ENCODE measurements at regions not wholly inside any gene's neighbourhood (a gene's known extent, or its start where the extent isn't known, plus 50 kb on each side); places are given as distances from the start of the nearest gene placed in this dataset.

GRCh38 chr15:92745845-92746271 lies 90.3 kb upstream of the FAM174B start:
- H3K4me1 ChIP-seq (ENCODE audit: insufficient read depth, low read length, poor library complexity, severe bottlenecking) = no peaks in the 10 kb centered on the region
- H4K20me1 ChIP-seq (ENCODE audit: insufficient read depth, low read length, poor library complexity, severe bottlenecking) = no peaks in the 10 kb centered on the region
- H2AFZ ChIP-seq (ENCODE audit: low read length) = no peak overlapping the region
- no peak overlapping the region for H3K9ac ChIP-seq (ENCODE audit: low read depth, low read length, poor library complexity, severe bottlenecking)
- H3K27me3 ChIP-seq (ENCODE audit: insufficient read depth, low read length, poor library complexity, severe bottlenecking) = no peaks in the 10 kb centered on the region
- no peak overlapping the region for H3K4me2 ChIP-seq (ENCODE audit: low read depth, low read length, poor library complexity, severe bottlenecking)
- H3F3A ChIP-seq (ENCODE audit: low read depth) = no peaks in the 10 kb centered on the region
- no peaks in the 10 kb centered on the region for H3K9me2 ChIP-seq (replicated peaks; ENCODE audit: low read depth, low read length)
- H3K36me3 ChIP-seq (ENCODE audit: insufficient read depth, low read length) = no peaks in the 10 kb centered on the region
- no peaks in the 10 kb centered on the region for H3K9me3 ChIP-seq (ENCODE audit: insufficient read depth, low read depth, low read length)
- no peaks in the 10 kb centered on the region for H3K79me2 ChIP-seq (ENCODE audit: insufficient read depth, low read length)
- H3K4me3 ChIP-seq (ENCODE audit: low read length, poor library complexity, severe bottlenecking) = no peak overlapping the region
- TF ChIP-seq EZH2phosphoT487 (IDR thresholded peaks at IDR 0.05; ENCODE audit: borderline replicate concordance) = no peak

GRCh38 chr15:92747047-92747446 lies 91.5 kb upstream of the FAM174B start:
- H3K79me2 ChIP-seq (ENCODE audit: insufficient read depth, low read length) = no peaks in the 10 kb centered on the region
- no peak for TF ChIP-seq CTCF (conservative IDR thresholded peaks at IDR 0.05; ENCODE audit: low read length)
- TF ChIP-seq EZH2phosphoT487 (IDR thresholded peaks at IDR 0.05; ENCODE audit: borderline replicate concordance) = no peak
- no peaks in the 10 kb centered on the region for H3K36me3 ChIP-seq (ENCODE audit: insufficient read depth, low read length)

GRCh38 chr15:92749216-92749615 lies 93.6 kb upstream of the FAM174B start:
- Histone ChIP-seq H3K9me2 (replicated peaks; ENCODE audit: low read depth, low read length) (no peaks in the 10 kb centered on the region), H3K9ac (ENCODE audit: low read depth, low read length, poor library complexity, severe bottlenecking) (no peak overlapping the region), H3K9me3 (ENCODE audit: insufficient read depth, low read depth, low read length) (no peaks in the 10 kb centered on the region), H3K79me2 (ENCODE audit: insufficient read depth, low read length) (no peaks in the 10 kb centered on the region), H4K20me1 (ENCODE audit: insufficient read depth, low read length, poor library complexity, severe bottlenecking) (no peaks in the 10 kb centered on the region), H3K4me3 (ENCODE audit: low read length, poor library complexity, severe bottlenecking) (no peak overlapping the region), H3F3A (ENCODE audit: low read depth) (no peaks in the 10 kb centered on the region), H3K4me2 (ENCODE audit: low read depth, low read length, poor library complexity, severe bottlenecking) (no peak overlapping the region), H3K4me1 (ENCODE audit: insufficient read depth, low read length, poor library complexity, severe bottlenecking) (no peaks in the 10 kb centered on the region), H2AFZ (ENCODE audit: low read length) (no peak overlapping the region), H3K36me3 (ENCODE audit: insufficient read depth, low read length) (no peaks in the 10 kb centered on the region), H3K27me3 (ENCODE audit: insufficient read depth, low read length, poor library complexity, severe bottlenecking) (no peaks in the 10 kb centered on the region)
- no peak for TF ChIP-seq EZH2phosphoT487 (IDR thresholded peaks at IDR 0.05; ENCODE audit: borderline replicate concordance)
- no peak for TF ChIP-seq CTCF (conservative IDR thresholded peaks at IDR 0.05; ENCODE audit: low read length)

More at GRCh38 chr15:92747047-92747446, 91.5 kb upstream of the FAM174B start:
- H3K4me3 ChIP-seq (ENCODE audit: low read length, poor library complexity, severe bottlenecking) = no peak overlapping the region
- H3K4me2 ChIP-seq (ENCODE audit: low read depth, low read length, poor library complexity, severe bottlenecking) = no peak overlapping the region
- H4K20me1 ChIP-seq (ENCODE audit: insufficient read depth, low read length, poor library complexity, severe bottlenecking) = no peaks in the 10 kb centered on the region
- H3K9me2 ChIP-seq (replicated peaks; ENCODE audit: low read depth, low read length) = no peaks in the 10 kb centered on the region
- H3K27me3 ChIP-seq (ENCODE audit: insufficient read depth, low read length, poor library complexity, severe bottlenecking) = no peaks in the 10 kb centered on the region
- no peak overlapping the region for H2AFZ ChIP-seq (ENCODE audit: low read length)
- H3K9ac ChIP-seq (ENCODE audit: low read depth, low read length, poor library complexity, severe bottlenecking) = no peak overlapping the region
- H3F3A ChIP-seq (ENCODE audit: low read depth) = no peaks in the 10 kb centered on the region
- H3K4me1 ChIP-seq (ENCODE audit: insufficient read depth, low read length, poor library complexity, severe bottlenecking) = no peaks in the 10 kb centered on the region
- no peaks in the 10 kb centered on the region for H3K9me3 ChIP-seq (ENCODE audit: insufficient read depth, low read depth, low read length)

GRCh38 chr15:92749946-92750345 lies 94.4 kb upstream of the FAM174B start:
- no peak overlapping the region for H3K4me2 ChIP-seq (ENCODE audit: low read depth, low read length, poor library complexity, severe bottlenecking)

More at GRCh38 chr15:92749946-92750345, 94.4 kb upstream of the FAM174B start:
- H3K27me3 ChIP-seq (ENCODE audit: insufficient read depth, low read length, poor library complexity, severe bottlenecking) = no peaks in the 10 kb centered on the region
- H3K4me3 ChIP-seq (ENCODE audit: low read length, poor library complexity, severe bottlenecking) = no peak overlapping the region
- TF ChIP-seq EZH2phosphoT487 (IDR thresholded peaks at IDR 0.05; ENCODE audit: borderline replicate concordance) (no peak), CTCF (conservative IDR thresholded peaks at IDR 0.05; ENCODE audit: low read length) (no peak)
- no peaks in the 10 kb centered on the region for H4K20me1 ChIP-seq (ENCODE audit: insufficient read depth, low read length, poor library complexity, severe bottlenecking)
- H3F3A ChIP-seq (ENCODE audit: low read depth) = no peaks in the 10 kb centered on the region
- H3K9me2 ChIP-seq (replicated peaks; ENCODE audit: low read depth, low read length) = no peaks in the 10 kb centered on the region
- H3K4me1 ChIP-seq (ENCODE audit: insufficient read depth, low read length, poor library complexity, severe bottlenecking) = no peaks in the 10 kb centered on the region
- no peaks in the 10 kb centered on the region for H3K9me3 ChIP-seq (ENCODE audit: insufficient read depth, low read depth, low read length)
- H2AFZ ChIP-seq (ENCODE audit: low read length) = no peak overlapping the region
- no peaks in the 10 kb centered on the region for H3K36me3 ChIP-seq (ENCODE audit: insufficient read depth, low read length)
- no peaks in the 10 kb centered on the region for H3K79me2 ChIP-seq (ENCODE audit: insufficient read depth, low read length)
- no peak overlapping the region for H3K9ac ChIP-seq (ENCODE audit: low read depth, low read length, poor library complexity, severe bottlenecking)

Measured in Loucy (cell line).